GM21825 (cell line): ENCODE measurements at regions not wholly inside any gene's neighbourhood (a gene's known extent, or its start where the extent isn't known, plus 50 kb on each side); places are given as distances from the start of the nearest gene placed in this dataset.
"Not testable (repeated sequence)": the region's sequence is repeated elsewhere in the genome, so short reads cannot be mapped to it uniquely, and the experiment has no call there.

ENCODE experiments used
- ATAC-seq: cut with Tn5 transposase; IDR thresholded peaks from one replicate; pipeline ENCODE4 v1.9.1; 2021; ENCODE audit warnings: mild to moderate bottlenecking, moderate library complexity; ENCODE audit not compliant: unreplicated experiment

DNA sequence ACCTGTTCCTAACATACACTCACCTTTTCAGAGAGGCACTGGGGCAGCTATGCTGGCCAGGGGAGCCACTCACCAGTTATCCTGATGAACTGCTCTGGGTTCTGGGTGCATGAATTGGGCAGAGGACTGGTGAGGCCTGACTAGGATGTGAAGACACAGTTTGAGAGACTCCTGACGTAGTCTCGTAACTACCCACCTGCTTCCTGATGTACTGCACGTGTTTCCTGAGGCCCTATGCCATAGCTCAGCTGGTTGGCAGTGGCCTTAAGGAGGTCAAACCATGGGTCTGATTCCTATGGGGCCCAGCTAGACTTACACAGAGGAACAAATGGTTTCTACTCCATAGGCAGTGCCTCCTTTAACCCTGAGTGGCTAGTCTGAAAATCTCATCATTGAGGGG, 351.7 kb upstream of the FRG2C start:
- ATAC-seq = not testable (repeated sequence)

DNA sequence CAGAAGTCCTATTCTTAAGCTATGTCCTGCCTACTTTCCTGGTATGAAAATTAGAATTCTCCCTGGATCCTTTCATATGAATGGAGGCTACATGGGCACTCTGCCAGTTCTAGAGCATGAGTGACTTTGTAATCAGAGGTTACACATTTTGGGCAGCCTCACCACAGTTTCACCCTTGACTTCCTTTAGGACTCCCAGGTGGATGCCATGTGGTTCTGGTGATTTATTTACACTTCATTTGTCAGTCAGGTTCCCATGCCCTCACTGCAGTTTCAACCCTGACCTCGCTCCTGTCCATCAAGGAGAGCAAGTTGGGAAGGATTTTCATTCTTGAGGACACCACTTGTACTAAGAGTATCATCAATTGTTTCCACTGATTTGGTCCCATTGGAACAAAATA, 344.4 kb upstream of the FRG2C start:
- ATAC-seq = not testable (repeated sequence)

DNA sequence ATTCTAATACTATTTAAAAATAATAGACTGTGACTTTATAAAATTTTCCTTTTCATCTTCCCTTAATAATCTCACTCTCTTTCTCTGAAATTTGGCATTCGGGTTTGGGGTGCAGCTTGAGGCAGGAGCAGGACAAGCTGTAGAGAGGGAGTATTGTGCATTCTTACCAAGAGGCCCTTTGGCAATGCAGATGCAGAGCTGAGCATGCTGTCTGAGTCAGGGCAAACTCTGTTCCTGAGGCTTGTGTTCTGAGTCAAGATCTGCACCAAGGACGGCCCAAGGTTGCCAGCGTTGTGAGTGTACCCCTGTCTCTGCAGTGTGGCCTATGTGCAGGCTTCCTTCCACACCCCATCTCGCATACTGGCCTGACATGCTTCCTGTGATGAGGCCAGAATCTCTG, 343.8 kb upstream of the FRG2C start:
- ATAC-seq = no peak

GRCh38 chr3:75321060-75321459, 343.1 kb upstream of the FRG2C start:
- no peak for ATAC-seq

DNA sequence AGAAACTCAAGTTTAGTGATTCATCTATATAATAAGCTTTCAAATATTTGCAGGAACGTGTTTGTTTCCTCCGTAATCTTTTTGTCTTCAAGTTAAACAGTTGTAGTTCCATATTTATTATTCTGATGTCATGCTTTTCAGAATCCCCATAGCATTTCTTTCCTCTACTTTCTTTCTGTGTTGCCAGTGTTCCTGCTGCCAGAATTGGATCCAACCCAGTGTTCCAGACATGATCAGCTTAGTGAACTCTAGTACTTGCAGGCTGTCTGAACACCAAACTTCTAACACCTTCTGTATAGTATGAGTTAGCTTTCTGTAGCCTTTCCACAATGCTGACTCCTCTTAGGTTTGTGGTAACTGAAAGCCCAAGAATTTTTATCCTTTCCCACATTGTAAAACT, 340.2 kb upstream of the FRG2C start:
- not testable (repeated sequence) for ATAC-seq

DNA sequence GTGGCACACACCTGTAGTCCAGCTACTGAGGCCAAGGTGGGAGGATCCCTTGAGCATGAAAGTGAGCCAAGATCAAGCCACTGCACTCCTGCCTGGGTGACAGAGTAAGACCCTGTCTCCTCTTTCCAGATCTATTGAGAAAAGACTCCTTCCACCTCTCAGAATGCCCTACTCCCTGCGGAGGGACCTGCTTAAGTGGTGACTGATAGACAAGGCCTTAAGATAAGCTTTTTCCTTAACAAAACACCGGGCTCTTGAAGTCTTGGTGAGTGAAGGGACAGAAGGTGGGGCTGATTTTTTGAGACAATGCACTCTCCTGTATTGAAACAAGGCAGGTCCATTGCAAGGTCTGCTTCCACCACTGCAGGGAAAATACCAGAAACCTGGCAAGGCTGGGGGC, 338.4 kb upstream of the FRG2C start:
- no peak for ATAC-seq

DNA sequence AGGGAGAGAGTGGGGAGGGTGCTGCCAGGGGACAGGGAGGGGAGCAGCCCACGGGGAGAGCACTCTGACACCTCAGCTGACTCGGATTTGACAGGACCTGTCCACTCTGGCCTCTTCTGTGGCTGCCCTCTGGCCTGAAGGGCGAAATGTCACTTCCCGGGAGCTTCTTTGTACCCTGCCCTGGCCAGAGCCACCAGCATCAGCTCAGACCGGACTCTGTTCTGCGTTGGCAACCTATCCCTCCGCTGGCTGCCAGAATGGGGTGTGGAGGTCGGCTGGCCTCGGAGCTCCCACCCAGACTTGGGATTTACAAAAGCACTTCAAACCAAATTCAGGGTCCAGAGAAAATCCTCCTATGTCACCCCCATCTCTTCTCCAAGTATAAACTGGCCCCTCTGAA, 336.7 kb upstream of the FRG2C start:
- ATAC-seq = no peak

DNA sequence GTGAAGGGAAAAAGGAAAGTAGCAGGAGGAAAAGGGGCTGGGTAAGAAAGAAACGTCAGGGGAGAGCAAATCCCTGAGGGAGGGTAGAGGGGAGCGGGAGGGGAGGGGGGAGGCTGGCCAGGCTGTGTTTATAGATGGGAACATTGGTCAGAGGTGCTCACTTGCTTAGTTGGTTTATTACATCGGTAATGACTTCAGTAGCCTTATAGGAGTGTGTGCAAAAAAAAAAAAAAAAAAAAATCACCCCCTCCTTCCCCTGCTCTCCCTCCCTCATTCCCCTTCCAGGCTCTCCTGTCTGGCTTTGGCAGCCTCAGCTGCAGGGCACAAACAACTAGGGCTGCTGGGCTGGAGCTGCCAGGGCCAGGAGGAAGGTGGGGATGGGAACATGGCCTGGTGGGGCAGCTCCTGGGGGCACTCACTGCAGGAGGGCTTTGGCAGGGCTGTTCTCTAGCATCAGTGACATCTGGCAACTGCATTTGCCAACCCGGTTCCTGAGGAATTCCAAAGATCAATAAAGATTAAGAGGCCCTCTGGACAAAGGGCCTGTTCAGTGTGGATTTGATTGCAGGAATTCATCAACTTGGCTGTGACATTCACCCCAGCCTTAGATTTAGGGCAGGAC, 334.5 kb upstream of the FRG2C start:
- no peak for ATAC-seq

GRCh38 chr3:75330446-75330845, 333.7 kb upstream of the FRG2C start:
- not testable (repeated sequence) for ATAC-seq

- ATAC-seq = not testable (repeated sequence)
These were observed 332.0 kb upstream of the FRG2C start for GRCh38 chr3:75332090-75332489.

GRCh38 chr3:75332794-75333193, 331.3 kb upstream of the FRG2C start:
- no peak for ATAC-seq

- ATAC-seq = no peak
These were observed 329.8 kb upstream of the FRG2C start for GRCh38 chr3:75334299-75334698.

DNA sequence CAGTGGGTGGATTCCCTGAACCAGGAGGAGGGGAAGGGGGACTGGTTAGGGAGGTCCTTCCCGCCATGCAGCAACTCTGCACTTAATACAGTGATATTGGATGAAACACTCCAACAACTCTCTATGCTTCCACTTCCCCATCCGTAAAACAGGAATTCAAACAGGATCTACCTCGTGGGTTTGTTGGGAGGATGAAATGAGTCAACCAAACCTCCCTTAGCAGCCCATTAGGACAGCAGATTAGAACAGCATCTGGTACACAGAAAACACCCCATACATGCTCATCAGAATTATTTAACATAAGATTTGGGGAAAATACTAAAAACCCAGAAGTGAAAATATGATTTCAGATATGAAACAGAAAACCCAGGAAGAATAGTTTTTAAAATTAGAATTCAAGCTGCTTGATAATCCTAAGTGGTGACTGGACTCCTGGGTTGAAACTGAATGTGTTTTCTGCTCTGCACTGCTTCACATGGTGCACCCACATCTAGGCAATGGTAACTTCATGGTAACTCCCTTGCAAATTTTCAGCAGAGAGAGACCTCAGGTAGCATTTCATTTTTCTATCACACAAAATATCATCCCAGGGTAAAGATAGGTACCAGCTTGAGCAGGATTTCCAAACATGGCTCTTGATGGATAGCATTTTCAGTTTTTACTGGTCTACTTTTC, 326.8 kb upstream of the FRG2C start:
- no peak for ATAC-seq

- no peak for ATAC-seq
These were observed 325.8 kb upstream of the FRG2C start for GRCh38 chr3:75338342-75338741.

GRCh38 chr3:75341324-75342067, 322.6 kb upstream of the FRG2C start:
- ATAC-seq = no peak

GRCh38 chr3:75342425-75342824, 321.7 kb upstream of the FRG2C start:
- ATAC-seq = no peak

DNA sequence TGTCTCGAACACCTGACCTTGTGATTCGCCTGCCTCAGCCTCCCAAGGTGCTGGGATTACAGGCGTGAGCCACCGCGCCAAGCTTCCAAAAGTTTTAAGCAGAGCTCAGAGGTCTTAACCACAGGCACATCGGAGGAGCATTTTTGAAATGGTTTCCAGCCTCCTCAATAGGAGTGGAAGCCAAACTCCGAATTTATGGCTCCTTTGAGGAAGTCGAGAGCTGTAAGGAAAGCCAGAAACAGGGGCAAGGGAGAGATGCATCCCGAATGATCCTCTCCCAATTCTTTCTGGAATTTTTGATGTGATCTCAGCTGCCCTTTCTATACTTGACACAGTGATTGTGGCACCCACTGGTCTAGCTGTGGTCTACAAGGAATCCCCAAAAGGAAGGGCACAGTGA, 313.6 kb upstream of the FRG2C start:
- not testable (repeated sequence) for ATAC-seq

DNA sequence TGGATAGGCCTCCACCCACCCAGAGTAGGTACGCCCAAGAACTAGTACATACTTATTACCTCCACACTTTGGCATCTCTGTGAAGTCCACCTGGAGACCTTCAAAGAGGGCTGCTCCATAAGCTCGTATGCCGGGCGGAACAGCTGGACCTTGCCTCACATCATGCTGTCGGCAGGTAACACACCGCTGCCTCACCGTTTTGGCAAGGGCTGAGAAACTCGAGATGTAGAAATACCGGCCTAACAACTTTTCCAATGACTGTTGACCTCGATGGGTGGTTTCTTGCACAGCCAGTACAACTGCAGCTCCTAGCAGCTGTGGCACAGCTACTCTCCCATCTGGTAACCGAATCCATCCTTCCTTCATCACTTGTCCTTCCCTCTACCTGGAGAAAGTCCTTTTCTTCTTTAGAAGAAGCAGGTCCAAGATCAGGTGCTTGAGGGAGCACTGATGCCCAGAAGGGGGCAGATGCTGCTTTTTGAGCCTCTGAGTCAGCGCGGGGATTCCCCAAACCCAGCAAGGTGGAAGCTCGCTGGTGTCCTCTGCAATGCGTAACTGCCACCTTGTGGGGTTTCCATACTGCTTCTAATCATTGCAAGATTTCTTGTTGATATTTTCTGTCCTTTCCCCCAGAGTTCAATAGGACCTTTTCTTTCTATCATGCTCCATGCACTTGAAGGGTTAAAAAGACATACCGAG, 301.9 kb upstream of the FRG2C start:
- ATAC-seq = not testable (repeated sequence)

DNA sequence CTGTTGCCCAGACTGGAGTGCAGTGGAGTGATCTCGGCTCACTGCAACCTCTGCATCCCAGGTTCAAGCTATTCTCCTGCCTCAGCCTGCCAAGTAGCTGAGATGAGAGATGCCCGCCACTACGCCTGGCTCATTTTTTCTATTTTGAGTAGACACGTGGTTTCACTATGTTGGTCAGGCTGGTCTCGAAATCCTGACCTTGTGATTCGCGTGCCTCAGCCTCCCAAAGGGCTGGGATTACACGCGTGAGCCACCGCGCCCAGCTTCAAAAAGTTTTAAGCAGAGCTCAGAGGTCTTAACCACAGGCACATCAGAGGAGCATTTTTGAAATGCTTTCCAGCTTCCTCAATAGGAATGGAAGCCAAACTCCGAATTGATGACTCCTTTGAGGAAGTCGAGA, 291.2 kb upstream of the FRG2C start:
- not testable (repeated sequence) for ATAC-seq

DNA sequence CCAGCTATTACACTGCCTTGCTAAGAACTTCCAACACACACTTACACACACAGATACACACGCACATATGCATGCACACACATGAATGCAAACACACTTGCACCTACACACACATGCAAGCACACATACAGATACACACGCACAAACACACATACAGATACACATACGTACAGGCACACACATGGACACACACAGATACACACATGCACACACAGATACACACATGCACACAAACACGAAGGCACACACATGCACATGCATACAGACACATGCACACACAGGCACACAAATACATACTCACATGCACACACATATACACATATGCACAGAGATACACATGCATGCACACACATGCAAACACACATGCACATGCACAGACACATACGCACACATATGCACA, 284.3 kb upstream of the FRG2C start:
- ATAC-seq = not testable (repeated sequence)

DNA sequence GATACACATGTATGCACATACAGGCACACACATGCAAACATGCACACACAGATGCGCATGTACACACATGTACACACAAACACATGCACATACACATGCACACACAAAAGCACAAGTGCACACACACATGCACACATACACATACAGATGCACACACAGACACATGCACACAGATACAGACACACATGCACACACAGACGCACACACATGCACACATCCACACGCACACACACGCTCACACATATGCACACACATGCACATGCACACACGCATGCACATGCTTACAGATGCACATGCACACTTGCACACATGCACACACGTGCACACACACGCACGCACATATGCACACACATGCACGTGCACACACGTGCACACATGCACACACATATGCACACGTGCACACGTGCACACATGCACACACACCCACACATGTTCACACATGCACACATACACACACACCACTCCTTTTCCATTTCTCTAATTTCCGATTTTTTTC, 283.8 kb upstream of the FRG2C start:
- ATAC-seq = no peak
